Islet precursor cell (in vitro differentiated cells): ENCODE measurements at regions not wholly inside any gene's neighbourhood (a gene's known extent, or its start where the extent isn't known, plus 50 kb on each side); places are given as distances from the start of the nearest gene placed in this dataset.
"Not testable (repeated sequence)": the region's sequence is repeated elsewhere in the genome, so short reads cannot be mapped to it uniquely, and the experiment has no call there.

Experiments used
- DNase-seq: peaks from one replicate; pipeline ENCODE4 v3.0.0-alpha.2; 2018

GRCh38 chr4:1572521-1572920 lies 111.6 kb downstream of the FAM53A start:
- no peak for DNase-seq

DNA sequence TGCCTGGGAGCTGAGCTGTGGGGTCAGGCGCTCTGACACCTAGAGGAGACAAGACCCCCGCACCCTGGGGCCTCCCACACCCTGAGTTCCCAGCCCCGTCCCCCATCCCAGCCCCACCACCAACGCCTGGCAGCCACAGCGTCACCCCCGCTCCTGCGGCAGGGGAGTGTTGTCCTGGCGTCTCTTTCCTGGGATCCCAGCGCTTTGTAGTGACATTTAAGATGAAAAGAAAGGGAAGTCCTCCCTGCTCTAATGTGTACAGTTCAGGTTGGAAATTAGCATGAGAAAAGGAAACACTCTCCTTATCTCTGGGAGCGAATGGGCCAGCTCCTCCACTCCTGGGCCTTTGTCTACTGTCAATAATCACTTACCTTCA lies 112.1 kb downstream of the FAM53A start:
- no peak for DNase-seq

GRCh38 chr4:1571165-1572009 lies 112.7 kb downstream of the FAM53A start:
- no peak for DNase-seq

DNA sequence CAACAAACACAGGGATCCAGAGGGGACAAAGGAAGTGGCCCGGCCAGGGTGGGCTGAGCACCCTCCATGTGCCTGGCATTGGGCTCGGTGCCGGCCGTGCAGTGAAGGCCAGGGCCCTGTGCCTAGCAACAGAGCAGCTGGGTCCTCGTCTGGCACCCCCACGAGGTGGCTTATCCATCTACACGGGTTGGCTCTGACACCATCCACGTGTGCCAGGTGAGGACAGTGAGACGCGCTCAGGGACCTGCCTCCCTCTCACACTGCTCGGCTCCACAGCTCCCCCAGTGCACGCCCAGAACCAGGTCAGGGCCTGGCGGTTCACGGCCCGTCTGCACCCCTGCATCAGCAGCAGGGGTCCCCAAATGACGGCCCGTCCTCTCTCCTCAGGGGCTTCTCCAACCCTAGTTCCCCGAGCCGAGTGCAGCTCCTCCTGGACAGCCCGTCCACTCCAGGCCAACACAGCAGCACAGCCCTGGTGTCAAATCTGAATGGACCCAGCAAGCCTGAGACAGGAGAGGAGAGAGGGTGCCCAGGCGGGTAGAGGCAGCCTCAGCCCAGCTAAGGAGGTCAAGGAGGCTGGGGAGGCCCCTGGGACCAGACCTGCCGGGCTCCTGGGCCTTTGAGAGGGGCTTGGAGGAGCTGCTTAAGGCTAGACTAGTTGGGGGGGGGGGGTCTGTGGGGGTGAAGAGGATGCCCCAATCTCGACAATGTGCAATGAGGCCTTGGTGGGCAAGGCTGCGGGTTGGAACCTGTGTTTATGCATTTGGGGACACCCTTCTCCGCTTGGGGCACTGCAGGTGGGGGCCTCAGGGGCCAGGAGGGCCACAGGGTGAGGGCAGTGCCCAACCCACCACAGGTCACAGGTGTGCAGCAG lies 113.6 kb downstream of the FAM53A start:
- no peak for DNase-seq

GRCh38 chr4:1569461-1570151 lies 114.5 kb downstream of the FAM53A start:
- no peak for DNase-seq

DNA sequence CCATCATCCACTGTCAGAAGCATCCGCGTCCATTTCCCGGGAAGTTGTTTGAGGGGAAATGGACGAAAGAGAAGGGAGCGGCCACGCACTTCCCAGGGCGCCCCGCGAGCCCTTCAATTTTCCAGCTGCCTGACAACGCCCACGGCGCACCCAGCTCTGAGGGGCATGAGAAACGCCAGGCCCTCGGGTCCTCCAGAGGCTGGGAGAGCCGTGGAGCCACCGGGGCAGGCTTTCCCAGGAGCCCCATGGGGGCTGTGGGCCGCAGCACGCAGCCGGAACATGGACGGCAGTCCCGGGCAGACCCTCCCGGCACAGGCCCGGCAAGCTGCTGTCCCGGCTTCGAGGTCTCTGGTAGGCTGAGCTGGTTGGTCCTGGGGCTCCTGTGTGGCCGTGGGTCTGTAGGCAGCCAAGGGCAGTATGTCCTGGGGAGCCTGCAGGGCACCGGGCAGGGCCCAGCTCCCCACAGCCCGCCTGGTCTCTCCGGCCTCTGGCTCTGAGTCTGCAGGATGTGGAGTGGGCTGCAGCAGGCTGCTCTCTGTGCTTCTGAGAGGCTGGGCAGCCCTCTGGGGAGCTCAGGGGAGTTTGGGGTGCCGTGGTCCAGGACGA lies 115.2 kb downstream of the FAM53A start:
- no peak for DNase-seq

GRCh38 chr4:1567808-1568581 lies 116.1 kb downstream of the FAM53A start:
- DNase-seq: no peak

GRCh38 chr4:1567519-1567807 lies 116.7 kb downstream of the FAM53A start:
- DNase-seq: no peak

GRCh38 chr4:1566838-1567518 lies 117.1 kb downstream of the FAM53A start:
- no peak for DNase-seq

DNA sequence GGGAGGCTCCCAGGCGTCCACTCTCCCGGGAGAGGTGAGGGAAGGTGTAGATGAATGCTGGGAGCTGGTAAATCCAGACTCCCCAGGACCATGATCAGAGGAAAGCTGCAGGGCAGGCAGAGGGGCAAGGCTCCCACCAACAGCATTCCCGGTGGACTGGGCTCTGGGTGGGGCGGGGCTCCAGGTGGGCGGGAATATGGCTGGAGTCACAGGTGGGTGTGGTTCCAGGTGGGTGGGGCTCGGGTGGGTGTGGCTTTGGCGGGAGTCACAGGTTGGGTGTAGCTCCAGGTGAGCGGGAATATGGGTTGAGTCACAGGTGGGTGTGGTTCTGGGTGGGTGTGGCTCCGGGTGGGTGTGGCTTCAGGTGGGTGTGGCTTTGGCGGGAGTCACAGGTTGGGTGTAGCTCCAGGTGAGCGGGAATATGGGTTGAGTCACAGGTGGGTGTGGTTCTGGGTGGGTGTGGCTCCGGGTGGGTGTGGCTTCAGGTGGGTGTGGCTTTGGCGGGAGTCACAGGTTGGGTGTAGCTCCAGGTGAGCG lies 117.7 kb downstream of the FAM53A start:
- not testable (repeated sequence) for DNase-seq

- no peak for DNase-seq
Observed at GRCh38 chr4:1565598-1566295, 118.4 kb downstream of the FAM53A start.

DNA sequence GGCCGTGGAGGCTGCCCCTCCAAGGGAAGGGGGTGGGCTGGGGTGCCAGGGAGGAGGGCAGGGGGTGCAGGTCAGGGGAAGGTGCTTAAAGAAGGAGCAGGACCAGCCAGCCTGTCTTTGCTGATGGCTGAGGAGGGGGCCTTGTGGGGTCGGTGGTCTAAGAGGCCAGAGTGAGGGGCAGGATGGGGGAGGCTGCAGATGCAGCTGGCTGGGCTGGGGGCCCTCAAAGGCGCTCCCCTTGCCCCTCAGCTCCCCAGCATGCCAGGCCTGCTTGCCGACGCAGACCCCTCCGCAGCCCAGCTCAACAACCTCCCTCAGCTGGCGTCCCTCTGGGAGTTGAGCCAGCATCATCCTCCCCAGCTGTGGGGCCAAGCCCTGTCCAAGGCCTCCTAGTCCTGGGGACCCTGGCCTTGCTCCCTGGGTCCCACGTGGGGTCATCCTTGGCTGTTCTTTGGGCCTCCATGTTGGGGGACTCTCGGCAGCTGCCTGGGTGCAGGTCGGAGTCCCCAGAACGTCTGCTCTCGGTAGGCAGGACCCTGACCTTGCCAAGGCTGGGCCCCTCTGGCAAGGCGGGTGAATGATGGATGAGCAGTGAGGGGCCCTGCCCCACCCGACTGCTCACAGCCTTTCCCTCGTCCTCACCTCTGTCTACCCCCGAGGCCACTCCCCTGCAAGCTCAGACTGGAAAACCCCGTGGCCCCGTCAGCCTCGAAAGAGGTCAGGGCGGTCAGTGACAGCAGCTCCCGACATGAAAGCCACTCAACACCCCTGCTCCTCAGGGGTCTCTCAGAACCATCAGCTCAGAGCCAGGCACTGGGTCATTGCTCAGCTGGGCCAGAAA lies 119.4 kb downstream of the FAM53A start:
- DNase-seq: no peak

- DNase-seq: no peak
Observed at GRCh38 chr4:1563768-1564485, 120.2 kb downstream of the FAM53A start.

- no peak for DNase-seq
Observed at GRCh38 chr4:1563241-1563640, 120.9 kb downstream of the FAM53A start.

DNA sequence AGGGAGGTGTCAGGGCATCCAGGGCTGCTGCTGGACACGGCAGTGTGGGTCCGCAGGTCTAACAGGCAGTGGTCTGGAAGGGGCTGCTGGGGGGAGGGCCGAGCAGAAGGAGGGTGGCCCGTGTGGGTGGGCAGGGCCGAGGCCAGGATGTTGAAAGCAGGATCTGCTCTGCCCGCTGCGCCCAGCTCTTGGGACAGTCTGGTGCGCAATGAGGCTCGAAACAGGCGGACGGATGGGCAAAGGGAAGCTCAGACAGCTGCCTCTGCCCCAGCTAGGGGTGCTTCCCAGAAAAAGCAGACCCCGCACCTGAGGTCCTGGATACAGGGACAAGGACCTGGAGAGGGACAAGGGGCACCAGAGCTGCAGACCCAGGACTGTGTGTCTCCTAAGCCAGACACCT lies 121.3 kb downstream of the FAM53A start:
- no peak for DNase-seq

- no peak for DNase-seq
Observed at GRCh38 chr4:1562371-1562770, 121.7 kb downstream of the FAM53A start.

DNA sequence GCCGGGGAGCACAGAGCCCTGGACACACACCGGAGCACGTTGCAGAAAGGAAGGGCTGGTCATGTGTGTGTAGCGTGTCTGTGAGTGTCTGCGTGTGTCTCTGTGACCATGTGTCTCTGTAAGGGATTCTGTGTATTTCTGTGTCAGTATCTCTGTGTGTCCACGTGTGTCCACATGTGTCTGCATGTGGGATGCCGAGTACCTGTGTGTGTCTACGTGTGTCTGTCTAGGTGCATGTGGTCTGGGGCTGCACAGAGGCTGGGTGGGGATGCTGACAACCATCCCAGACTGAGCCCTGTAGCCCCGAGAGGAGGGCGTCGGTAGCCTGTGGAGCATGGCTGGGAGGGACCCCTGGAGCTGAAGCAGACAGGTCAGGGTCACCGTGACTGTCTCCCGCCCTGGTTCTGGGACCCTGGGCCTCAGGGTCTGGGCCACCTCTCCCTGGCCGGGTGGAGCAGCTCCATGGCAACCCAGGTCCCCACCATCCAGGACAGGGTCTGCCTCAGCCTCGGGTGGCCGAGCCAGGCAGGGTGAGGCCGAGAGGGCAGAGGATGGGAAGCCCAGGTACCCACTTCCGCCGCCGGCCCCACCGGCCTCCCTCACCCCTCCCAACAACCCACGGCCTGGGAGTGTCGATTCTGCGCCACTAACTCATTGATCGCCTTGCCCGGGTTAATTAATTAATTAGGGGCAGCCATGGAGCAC lies 122.7 kb downstream of the FAM53A start:
- no peak for DNase-seq

GRCh38 chr4:1559896-1560650 lies 124.0 kb downstream of the FAM53A start:
- DNase-seq: no peak
